ENCODE measurements at regions not wholly inside any gene's neighbourhood (a gene's known extent, or its start where the extent isn't known, plus 50 kb on each side); places are given as distances from the start of the nearest gene placed in this dataset.
"Not testable (repeated sequence)": the region's sequence is repeated elsewhere in the genome, so short reads cannot be mapped to it uniquely, and the experiment has no call there.

- no peak for DNase-seq (ENCODE audit: low spot score)
Observed at GRCh38 chr12:25793196-25793595, 165.3 kb upstream of the RASSF8 start.

- DNase-seq (ENCODE audit: low spot score), result no peak
Observed at GRCh38 chr12:25794571-25794970, 163.9 kb upstream of the RASSF8 start.

- DNase-seq (ENCODE audit: low spot score), result no peak
Observed at GRCh38 chr12:25796523-25797000, 161.9 kb upstream of the RASSF8 start.

- DNase-seq (ENCODE audit: low spot score), result no peak
Observed at GRCh38 chr12:25797386-25797785, 161.1 kb upstream of the RASSF8 start.

GRCh38 chr12:25797949-25798348 lies 160.5 kb upstream of the RASSF8 start:
- no peak for DNase-seq (ENCODE audit: low spot score)

- DNase-seq (ENCODE audit: low spot score), result no peak
Observed at GRCh38 chr12:25800101-25800500, 158.4 kb upstream of the RASSF8 start.

- no peak for DNase-seq (ENCODE audit: low spot score)
Observed at GRCh38 chr12:25801734-25802133, 156.7 kb upstream of the RASSF8 start.

- no peak for DNase-seq (ENCODE audit: low spot score)
Observed at GRCh38 chr12:25802143-25802542, 156.3 kb upstream of the RASSF8 start.

- DNase-seq (ENCODE audit: low spot score), result not testable (repeated sequence)
Observed at GRCh38 chr12:25803029-25803664, 155.3 kb upstream of the RASSF8 start.

GRCh38 chr12:25804286-25804685 lies 154.2 kb upstream of the RASSF8 start:
- DNase-seq (ENCODE audit: low spot score), result peak; percentile 12

- peak; percentile 2 for DNase-seq (ENCODE audit: low spot score)
Observed at GRCh38 chr12:25806271-25806670, 152.2 kb upstream of the RASSF8 start.

GRCh38 chr12:25808604-25809003 lies 149.9 kb upstream of the RASSF8 start:
- DNase-seq (ENCODE audit: low spot score), result no peak

GRCh38 chr12:25810683-25811082 lies 147.8 kb upstream of the RASSF8 start:
- DNase-seq (ENCODE audit: low spot score), result no peak

GRCh38 chr12:25811656-25812126 lies 146.8 kb upstream of the RASSF8 start:
- DNase-seq (ENCODE audit: low spot score), result peak; percentile 42

- no peak for DNase-seq (ENCODE audit: low spot score)
Observed at GRCh38 chr12:25812295-25812694, 146.2 kb upstream of the RASSF8 start.

- DNase-seq (ENCODE audit: low spot score), result no peak
Observed at GRCh38 chr12:25813843-25814242, 144.6 kb upstream of the RASSF8 start.

GRCh38 chr12:25816637-25817036 lies 141.8 kb upstream of the RASSF8 start:
- DNase-seq (ENCODE audit: low spot score), result no peak

- DNase-seq (ENCODE audit: low spot score), result no peak
Observed at GRCh38 chr12:25817166-25817565, 141.3 kb upstream of the RASSF8 start.

- no peak for DNase-seq (ENCODE audit: low spot score)
Observed at GRCh38 chr12:25818596-25819390, 139.7 kb upstream of the RASSF8 start.

GRCh38 chr12:25819691-25820090 lies 138.8 kb upstream of the RASSF8 start:
- no peak for DNase-seq (ENCODE audit: low spot score)

GRCh38 chr12:25822281-25822680 lies 136.2 kb upstream of the RASSF8 start:
- DNase-seq (ENCODE audit: low spot score), result no peak

- DNase-seq (ENCODE audit: low spot score), result no peak
Observed at GRCh38 chr12:25824734-25825133, 133.7 kb upstream of the RASSF8 start.

- no peak for DNase-seq (ENCODE audit: low spot score)
Observed at GRCh38 chr12:25825446-25825845, 133.0 kb upstream of the RASSF8 start.

Measured in RKO (cell line).